Neural cell (in vitro differentiated cells): ENCODE measurements at regions not wholly inside any gene's neighbourhood (a gene's known extent, or its start where the extent isn't known, plus 50 kb on each side); places are given as distances from the start of the nearest gene placed in this dataset.

Source experiments
- EZH2 ChIP-seq: fragments of 200-600, 300-800 bp; shearing (Covaris generic), sonication (generic); IDR thresholded peaks from 2 replicates; pipeline ENCODE4 v1.6.1; 2014; ENCODE audit warnings: antibody characterized with exemption, low read length, borderline replicate concordance, mild to moderate bottlenecking; ENCODE audit not compliant: insufficient read depth, poor library complexity, severe bottlenecking
- MXI1 ChIP-seq: fragments of 450-650 bp; conservative IDR thresholded peaks from 2 replicates; pipeline ENCODE4 v1.6.1; 2014; ENCODE audit warnings: antibody characterized with exemption, mild to moderate bottlenecking; ENCODE audit not compliant: poor library complexity, severe bottlenecking
- RAD21 ChIP-seq: fragments of 450-650 bp; conservative IDR thresholded peaks from 2 replicates; pipeline ENCODE4 v1.6.1; 2014; ENCODE audit warnings: antibody characterized with exemption, mild to moderate bottlenecking, moderate library complexity
- REST ChIP-seq: IDR thresholded peaks from 2 replicates; pipeline ENCODE4 v1.6.1; 2012; ENCODE audit warnings: borderline replicate concordance
- SMC3 ChIP-seq: fragments of 450-650 bp; conservative IDR thresholded peaks from 2 replicates; pipeline ENCODE4 v1.6.1; 2014; ENCODE audit warnings: antibody characterized with exemption, mild to moderate bottlenecking, moderate library complexity; ENCODE audit not compliant: poor library complexity
- TF ChIP-seq, protein P1 (sequence below): fragments of 450-650 bp; IDR thresholded peaks from 2 replicates; pipeline ENCODE4 v1.5.1; 2014; ENCODE audit warnings: antibody characterized with exemption, mild to moderate bottlenecking, moderate library complexity; ENCODE audit not compliant: poor library complexity, severe bottlenecking

- TF ChIP-seq RAD21 (no peak), REST (no peak), MXI1 (no peak), SMC3 (no peak), EZH2 (no peak)
- TF ChIP-seq, protein P1, sequence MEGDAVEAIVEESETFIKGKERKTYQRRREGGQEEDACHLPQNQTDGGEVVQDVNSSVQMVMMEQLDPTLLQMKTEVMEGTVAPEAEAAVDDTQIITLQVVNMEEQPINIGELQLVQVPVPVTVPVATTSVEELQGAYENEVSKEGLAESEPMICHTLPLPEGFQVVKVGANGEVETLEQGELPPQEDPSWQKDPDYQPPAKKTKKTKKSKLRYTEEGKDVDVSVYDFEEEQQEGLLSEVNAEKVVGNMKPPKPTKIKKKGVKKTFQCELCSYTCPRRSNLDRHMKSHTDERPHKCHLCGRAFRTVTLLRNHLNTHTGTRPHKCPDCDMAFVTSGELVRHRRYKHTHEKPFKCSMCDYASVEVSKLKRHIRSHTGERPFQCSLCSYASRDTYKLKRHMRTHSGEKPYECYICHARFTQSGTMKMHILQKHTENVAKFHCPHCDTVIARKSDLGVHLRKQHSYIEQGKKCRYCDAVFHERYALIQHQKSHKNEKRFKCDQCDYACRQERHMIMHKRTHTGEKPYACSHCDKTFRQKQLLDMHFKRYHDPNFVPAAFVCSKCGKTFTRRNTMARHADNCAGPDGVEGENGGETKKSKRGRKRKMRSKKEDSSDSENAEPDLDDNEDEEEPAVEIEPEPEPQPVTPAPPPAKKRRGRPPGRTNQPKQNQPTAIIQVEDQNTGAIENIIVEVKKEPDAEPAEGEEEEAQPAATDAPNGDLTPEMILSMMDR, result no peak
Measured at GRCh38 chrX:118178450-118178849, 61.8 kb upstream of the KLHL13 start.
